OCI-LY3 (cell line): ENCODE measurements at regions not wholly inside any gene's neighbourhood (a gene's known extent, or its start where the extent isn't known, plus 50 kb on each side); places are given as distances from the start of the nearest gene placed in this dataset.
"Not testable (repeated sequence)": the region's sequence is repeated elsewhere in the genome, so short reads cannot be mapped to it uniquely, and the experiment has no call there.

Experiments used
- H2AFZ ChIP-seq: fragments of 200-600, 300-600 bp; shearing (Covaris generic); 2 replicates; pipeline ENCODE4 v1.6.0; 2014; ENCODE audit warnings: antibody characterized with exemption, low read depth, low read length
- H3K27ac ChIP-seq: fragments of 200-600, 300-600 bp; sonication (generic); 2 replicates; pipeline ENCODE4 v1.5.1; 2014; ENCODE audit warnings: mild to moderate bottlenecking, low read length, moderate library complexity, mixed read lengths
- H3K27me3 ChIP-seq: fragments of 200-600, 300-600 bp; sonication (generic); 2 replicates; pipeline ENCODE4 v1.6.1; 2014; ENCODE audit warnings: low read depth, low read length, mixed read lengths
- H3K36me3 ChIP-seq: fragments of 200-600, 300-600 bp; sonication (generic); replicated peaks from 2 replicates; pipeline ENCODE3; 2014; ENCODE audit warnings: low read depth, low read length, mixed read lengths
- H3K4me1 ChIP-seq: fragments of 300-600, 200-600 bp; sonication (generic); 2 replicates; pipeline ENCODE4 v1.6.1; 2014; ENCODE audit warnings: low read length, mixed read lengths
- H3K4me2 ChIP-seq: fragments of 200-600, 300-600 bp; sonication (generic); 2 replicates; pipeline ENCODE4 v1.6.1; 2014; ENCODE audit warnings: low read length, mixed read lengths
- H3K4me3 ChIP-seq: fragments of 300-600, 200-600 bp; sonication (generic); 2 replicates; pipeline ENCODE4 v1.5.1; 2014; ENCODE audit warnings: antibody characterized with exemption, mild to moderate bottlenecking, low read length, moderate library complexity
- H3K79me2 ChIP-seq: fragments of 300-600, 200-600 bp; shearing (Covaris generic); 2 replicates; pipeline ENCODE4 v1.6.1; 2014; ENCODE audit warnings: mild to moderate bottlenecking, low read length, mixed read lengths
- H3K9ac ChIP-seq: fragments of 300-600, 200-600 bp; shearing (Covaris generic); 2 replicates; pipeline ENCODE4 v1.6.0; 2014; ENCODE audit warnings: mild to moderate bottlenecking, low read length, moderate library complexity
- H3K9me3 ChIP-seq: fragments of 200-600, 300-600 bp; shearing (Covaris generic); 2 replicates; pipeline ENCODE4 v1.6.1; 2014; ENCODE audit warnings: low read length, mixed read lengths; ENCODE audit not compliant: insufficient read depth
- H4K20me1 ChIP-seq: fragments of 200-600, 300-600 bp; sonication (generic); 2 replicates; pipeline ENCODE4 v1.6.1; 2016; ENCODE audit warnings: low read length, mixed read lengths; ENCODE audit not compliant: insufficient read depth
- CTCF ChIP-seq: fragments of 200-600, 300-600 bp; sonication (generic); IDR thresholded peaks from 2 replicates; pipeline ENCODE4 v1.5.1; 2014; ENCODE audit warnings: antibody characterized with exemption, low read length, low read depth
- EZH2phosphoT487 ChIP-seq: fragments of 200-600 bp; shearing (Covaris generic); IDR thresholded peaks from 2 replicates; pipeline ENCODE4 v1.6.1; 2018; ENCODE audit warnings: antibody characterized with exemption, mixed run types, low read depth

- H3K27me3 ChIP-seq = no peaks in the 10 kb centered on the region
- no peaks in the 10 kb centered on the region for H3K36me3 ChIP-seq
- H3K4me3 ChIP-seq = no peak overlapping the region
- no peak overlapping the region for H3K27ac ChIP-seq
- H3K4me2 ChIP-seq = no peak overlapping the region
- H3K4me1 ChIP-seq = peaks cover 13% of the 10 kb centered on the region
- no peak overlapping the region for H2AFZ ChIP-seq
- no peaks in the 10 kb centered on the region for H3K9me3 ChIP-seq
- no peaks in the 10 kb centered on the region for H4K20me1 ChIP-seq
- H3K79me2 ChIP-seq = no peaks in the 10 kb centered on the region
- TF ChIP-seq CTCF = no peak
- TF ChIP-seq EZH2phosphoT487 = no peak
- no peak overlapping the region for H3K9ac ChIP-seq
Measured at GRCh38 chr13:50618206-50618605, 225.3 kb downstream of the DLEU7 start.

DNA sequence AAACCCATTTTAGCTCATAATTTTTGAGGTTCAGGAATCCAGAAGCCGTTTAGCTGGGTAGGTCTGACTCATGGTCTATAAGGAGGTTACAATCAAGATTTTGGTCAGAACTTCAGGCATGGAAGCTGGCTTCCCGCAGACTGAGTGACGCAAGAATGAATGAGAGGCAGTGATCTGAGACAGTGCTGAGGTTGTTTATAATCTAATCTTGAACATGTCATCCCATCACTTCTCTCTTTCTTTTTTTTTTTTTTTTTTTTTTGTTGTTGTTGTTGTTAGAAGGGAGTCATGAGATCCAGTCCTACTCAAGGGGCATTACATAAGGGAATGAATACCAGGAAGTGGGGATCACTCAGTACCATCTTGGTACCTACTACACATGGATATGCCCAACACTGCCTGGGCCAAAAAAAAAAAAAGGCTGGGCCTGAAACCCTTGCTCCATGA lies 217.4 kb downstream of the DLEU7 start:
- Histone ChIP-seq H4K20me1 (no peaks in the 10 kb centered on the region), H3K9me3 (no peaks in the 10 kb centered on the region), H3K9ac (no peak overlapping the region), H3K4me2 (no peak overlapping the region), H3K27ac (no peak overlapping the region), H3K27me3 (no peaks in the 10 kb centered on the region), H3K4me1 (no peaks in the 10 kb centered on the region), H3K4me3 (no peak overlapping the region), H3K79me2 (no peaks in the 10 kb centered on the region), H3K36me3 (no peaks in the 10 kb centered on the region), H2AFZ (no peak overlapping the region)
- TF ChIP-seq CTCF (no peak), EZH2phosphoT487 (no peak)

DNA sequence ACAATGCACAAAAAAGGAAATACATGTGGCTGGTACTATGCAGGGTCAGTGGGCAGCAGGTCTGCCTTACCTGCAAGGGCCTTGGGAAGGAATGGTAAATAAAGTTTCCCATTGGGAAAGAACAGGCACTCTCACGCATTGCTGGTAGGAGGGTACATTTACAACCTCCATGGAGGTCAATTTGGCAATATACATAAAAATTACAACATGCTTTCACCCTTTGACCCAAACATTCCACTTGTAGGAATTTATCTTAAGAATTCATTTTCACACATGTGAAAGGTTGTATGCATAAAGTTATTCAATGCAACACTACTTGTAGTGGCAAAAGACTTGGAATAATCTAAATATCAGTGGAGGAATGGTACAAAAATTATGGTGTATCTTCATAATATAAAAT lies 216.4 kb downstream of the DLEU7 start:
- Histone ChIP-seq H3K4me3 (no peak overlapping the region), H3K79me2 (no peaks in the 10 kb centered on the region), H3K9me3 (no peaks in the 10 kb centered on the region), H2AFZ (no peak overlapping the region), H4K20me1 (no peaks in the 10 kb centered on the region), H3K4me1 (no peaks in the 10 kb centered on the region), H3K27me3 (no peaks in the 10 kb centered on the region), H3K36me3 (no peaks in the 10 kb centered on the region), H3K27ac (no peak overlapping the region), H3K4me2 (no peak overlapping the region), H3K9ac (no peak overlapping the region)
- TF ChIP-seq EZH2phosphoT487 (no peak), CTCF (no peak)

- not testable (repeated sequence) for H3K79me2 ChIP-seq, H3K9ac ChIP-seq, H3K9me3 ChIP-seq, H4K20me1 ChIP-seq, H3K4me3 ChIP-seq, H3K4me2 ChIP-seq, H2AFZ ChIP-seq, H3K27me3 ChIP-seq, H3K27ac ChIP-seq, H3K36me3 ChIP-seq, H3K4me1 ChIP-seq
Measured at GRCh38 chr13:50628512-50628911, 215.0 kb downstream of the DLEU7 start.

- H3K27ac ChIP-seq = no peak overlapping the region
- no peak overlapping the region for H3K4me2 ChIP-seq
- H3K79me2 ChIP-seq = no peaks in the 10 kb centered on the region
- no peak overlapping the region for H3K4me3 ChIP-seq
- no peak for TF ChIP-seq EZH2phosphoT487
- no peak for TF ChIP-seq CTCF
- H2AFZ ChIP-seq = no peak overlapping the region
- H3K4me1 ChIP-seq = peaks cover 6% of the 10 kb centered on the region
- H4K20me1 ChIP-seq = no peaks in the 10 kb centered on the region
- H3K36me3 ChIP-seq = no peaks in the 10 kb centered on the region
- no peaks in the 10 kb centered on the region for H3K9me3 ChIP-seq
- H3K27me3 ChIP-seq = no peaks in the 10 kb centered on the region
- H3K9ac ChIP-seq = no peak overlapping the region
Measured at GRCh38 chr13:50629497-50629896, 214.0 kb downstream of the DLEU7 start.
